ENCODE measurements at regions not wholly inside any gene's neighbourhood (a gene's known extent, or its start where the extent isn't known, plus 50 kb on each side); places are given as distances from the start of the nearest gene placed in this dataset.

DNA sequence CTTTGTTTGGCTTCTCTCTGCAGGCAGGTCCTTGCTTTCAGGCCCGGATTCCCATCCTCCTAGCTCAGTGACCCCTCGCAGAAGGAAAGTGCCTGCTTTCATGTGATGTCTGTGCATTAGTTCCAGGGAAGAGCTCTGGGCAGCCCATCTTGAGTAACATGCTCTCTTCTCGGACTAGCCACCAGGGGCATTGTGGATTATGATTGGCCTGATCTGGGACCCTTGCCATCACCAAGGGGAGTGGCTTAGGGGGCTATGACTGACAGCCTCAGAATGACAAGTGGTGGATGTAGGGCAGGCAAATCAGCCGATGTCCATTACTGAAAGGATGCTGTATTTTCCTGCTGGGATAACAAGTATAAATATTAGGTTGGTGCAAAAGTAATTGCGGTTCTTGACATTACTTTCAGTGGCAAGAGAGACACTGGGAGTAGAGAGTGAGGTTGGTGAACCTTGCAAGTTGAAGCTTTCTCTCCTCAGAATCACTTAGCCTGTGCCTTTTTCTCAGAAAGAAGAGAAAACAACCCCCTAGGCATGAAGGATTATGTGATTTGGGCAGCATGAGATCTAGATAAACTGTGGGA is 71.5 kb upstream of the MPHOSPH6 start:
- DNase-seq (ENCODE audit: low spot score): no peak

DNA sequence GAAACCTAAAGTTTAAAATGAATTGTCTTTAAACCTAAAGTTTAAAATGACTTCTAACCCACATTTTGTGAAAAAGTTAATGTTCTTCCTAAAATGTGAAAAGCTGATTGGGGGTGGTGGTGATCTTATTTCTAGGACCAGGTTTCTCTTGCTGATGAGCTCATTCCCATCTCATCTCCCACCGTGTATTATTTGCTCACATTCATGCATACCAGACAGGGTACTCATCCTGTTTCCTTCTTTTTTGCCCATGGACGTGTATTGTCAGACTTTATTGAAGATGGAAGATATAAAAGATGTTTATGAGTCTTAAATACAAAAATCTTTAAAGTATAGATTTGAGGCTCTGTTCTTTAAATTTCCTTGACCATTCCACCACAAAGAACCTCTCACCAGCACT is 70.1 kb upstream of the MPHOSPH6 start:
- no peak for DNase-seq (ENCODE audit: low spot score)

DNA sequence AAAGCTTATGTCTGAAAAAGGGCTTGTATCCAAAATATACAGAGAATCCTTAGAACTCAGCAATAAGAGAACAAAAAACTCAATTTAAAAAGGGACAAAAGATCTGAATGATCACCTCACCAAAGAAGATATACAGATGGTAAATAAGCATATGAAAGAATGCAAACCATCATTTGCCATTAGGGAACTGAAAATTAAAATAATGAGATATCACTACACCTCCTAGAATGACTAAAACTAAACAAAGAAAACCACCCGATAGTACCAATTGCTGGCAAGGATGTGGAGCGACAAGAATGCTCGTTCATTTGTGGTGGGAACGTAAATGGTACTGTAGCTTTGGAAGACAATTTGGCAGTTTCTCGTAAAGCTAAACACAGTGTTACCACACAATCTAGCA is 66.9 kb upstream of the MPHOSPH6 start:
- no peak for DNase-seq (ENCODE audit: low spot score)

DNA sequence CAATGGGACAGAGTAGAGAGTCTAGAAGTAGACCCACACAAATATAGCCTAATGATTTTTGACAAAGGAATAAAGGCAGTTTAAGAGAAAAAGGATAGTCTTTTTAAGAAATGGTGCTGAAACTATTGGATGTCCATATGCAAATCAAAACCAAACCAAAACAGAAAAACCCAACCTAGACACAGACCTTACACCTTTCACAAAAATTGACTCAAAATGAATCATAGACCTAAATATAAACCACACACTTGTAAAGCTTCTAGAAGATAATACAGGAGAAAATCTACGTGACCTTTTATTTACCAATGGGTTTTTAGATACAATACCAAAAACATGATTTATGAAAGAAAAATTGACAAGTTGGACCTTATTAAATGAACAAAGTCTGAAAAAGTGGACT is 66.4 kb upstream of the MPHOSPH6 start:
- no peak for DNase-seq (ENCODE audit: low spot score)

DNA sequence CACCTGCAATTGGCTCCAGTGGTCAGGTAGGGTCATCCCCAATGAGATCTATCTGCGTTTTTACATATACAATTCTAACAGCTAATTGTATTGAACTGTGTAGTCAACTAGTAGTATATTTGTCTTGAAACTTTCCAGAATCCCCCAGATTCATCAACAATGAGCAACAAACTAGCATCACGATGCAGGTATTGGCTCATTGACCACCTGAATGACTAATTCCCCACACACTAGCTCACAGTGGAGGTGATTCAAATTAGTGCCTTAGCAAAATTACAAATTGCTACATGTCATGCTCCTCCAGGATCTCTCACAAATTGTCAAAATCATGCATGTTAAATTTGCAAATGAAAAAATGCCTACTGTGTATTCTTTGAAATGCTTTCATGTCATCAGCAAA is 62.8 kb upstream of the MPHOSPH6 start:
- no peak for DNase-seq (ENCODE audit: low spot score)

DNA sequence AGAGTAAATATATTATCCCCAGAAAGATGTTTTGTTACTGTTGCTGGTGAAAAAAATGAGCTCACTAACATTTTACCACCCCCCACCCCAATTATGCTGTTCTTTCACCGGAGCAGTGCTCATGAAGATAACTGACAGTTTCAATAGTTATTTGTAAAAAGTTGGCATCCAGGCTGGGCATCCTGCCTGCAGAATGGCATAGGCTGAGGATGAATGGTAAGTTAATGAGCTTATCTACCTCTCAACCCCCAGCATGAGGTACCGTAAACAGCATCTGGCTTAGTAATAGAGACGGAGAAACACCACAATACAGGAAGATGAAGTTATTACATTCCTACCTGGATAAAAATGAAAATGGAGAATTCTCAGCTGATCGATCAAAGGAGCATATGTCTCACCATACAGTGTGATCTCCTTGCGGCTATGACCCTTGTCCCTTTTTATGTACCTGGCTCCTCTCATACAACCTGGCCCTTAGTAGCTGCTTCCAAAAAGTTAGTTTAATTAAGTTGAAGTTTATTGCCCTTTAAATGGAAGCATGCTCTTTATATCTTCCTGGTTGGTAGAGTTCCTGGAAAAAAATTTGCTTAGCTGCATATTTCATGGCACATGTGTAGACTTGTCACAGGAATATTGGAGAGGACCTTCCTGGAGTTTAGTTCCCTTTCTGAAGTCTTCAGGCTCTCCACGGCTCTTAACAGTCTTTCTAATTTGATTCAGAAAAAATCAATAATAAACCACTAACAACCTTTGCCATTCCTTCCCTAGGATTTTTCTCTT is 61.2 kb upstream of the MPHOSPH6 start:
- DNase-seq (ENCODE audit: low spot score): no peak

DNA sequence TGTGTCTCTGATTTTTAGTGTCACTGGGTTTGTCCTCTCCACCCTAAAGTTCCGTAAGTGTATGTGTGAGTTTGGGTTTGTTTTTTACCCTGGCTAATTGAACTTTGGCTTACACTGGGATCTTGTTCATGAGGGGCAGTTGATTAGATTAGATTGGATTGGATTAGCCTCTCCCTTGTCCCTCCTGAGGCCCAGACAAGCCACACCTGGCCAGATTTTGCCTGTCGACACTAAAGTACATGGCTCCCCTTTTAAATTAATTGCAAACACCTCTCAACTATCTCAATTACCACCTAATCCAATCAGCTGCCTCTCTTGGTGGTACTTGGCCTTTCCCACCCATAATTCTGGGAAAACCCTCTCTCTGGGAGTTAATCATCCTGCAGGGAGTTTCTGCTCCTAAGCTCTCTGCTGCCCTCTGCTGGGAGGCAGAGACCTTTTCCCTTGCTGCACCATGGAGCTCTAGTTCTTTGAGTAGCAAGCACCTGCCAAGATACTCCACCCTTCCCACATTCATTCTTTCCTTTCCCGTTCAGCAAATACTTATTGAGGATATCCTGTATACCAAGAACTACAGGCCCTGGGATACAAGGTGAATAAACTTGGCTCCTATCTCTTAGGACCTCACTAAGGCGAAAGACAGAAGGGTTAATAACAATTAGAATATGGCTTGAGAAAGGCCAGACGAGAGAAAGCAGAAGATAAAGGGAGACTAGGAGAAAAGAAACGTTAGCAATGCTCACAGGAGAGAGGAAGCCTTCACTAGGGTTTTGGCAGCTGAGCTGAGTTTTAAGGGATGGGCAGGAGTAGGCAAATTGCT is 60.0 kb upstream of the MPHOSPH6 start:
- peak; percentile 60 for DNase-seq (ENCODE audit: low spot score)

DNA sequence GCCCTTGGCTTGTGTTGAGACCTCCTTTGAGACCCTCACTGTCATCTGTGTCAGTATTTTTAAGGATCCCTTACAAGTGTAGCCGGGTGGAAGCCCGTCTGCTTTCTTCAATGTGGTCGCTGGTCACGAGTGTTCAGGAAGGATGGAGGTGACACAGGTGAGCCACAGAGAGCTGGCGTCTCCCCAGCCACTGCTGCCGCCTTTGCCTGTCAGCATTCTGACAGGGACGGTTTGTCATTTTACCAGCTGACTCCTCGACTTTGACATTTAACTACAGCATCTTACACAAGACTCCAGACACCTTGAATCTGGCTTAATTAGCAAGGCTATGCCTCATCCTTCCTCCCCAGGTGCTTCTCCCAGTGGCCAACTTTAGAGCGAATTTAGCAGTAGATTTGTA is 56.3 kb upstream of the MPHOSPH6 start:
- DNase-seq (ENCODE audit: low spot score): no peak

DNA sequence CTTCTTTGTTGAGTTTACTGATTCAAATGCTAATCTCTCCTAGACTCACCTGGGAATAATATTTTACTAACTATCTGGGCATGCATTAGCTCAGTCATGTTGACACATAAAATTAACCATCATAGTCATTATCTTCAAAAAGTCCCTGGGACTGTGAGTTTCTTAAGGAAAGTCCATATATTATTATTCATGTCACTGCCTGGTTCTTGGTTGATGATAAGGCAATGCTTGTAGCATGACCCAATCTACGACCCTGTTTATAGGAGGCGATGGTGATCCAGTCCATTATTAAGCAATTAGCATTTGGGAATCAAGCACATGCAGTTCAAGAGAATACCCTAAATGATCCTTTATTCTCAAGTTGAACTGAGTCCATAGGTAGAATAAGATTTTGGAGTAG is 54.8 kb upstream of the MPHOSPH6 start:
- no peak for DNase-seq (ENCODE audit: low spot score)

DNA sequence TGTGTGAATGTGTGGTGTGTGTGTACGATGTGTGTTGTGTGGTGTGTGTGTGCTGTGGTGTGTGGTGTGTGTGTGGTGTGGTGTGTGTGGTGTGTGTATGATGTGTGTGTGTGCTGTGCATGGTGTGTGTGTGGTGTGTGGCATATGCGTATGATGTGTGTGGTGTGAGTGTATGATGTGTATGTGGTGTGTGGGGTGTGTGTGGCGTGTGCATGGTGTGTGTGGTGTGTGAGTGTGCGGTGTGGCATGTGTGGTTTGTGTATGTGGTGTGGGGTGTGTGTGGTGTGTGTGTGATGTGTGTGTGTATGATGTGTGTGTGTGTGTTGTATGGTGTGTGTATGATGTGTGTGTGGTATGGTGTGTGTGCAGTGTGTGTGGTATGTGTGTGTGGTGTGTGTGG is 50.5 kb upstream of the MPHOSPH6 start:
- no peak for DNase-seq (ENCODE audit: low spot score)
